Muscle of leg (tissue), 3 donors: ENCODE measurements at regions not wholly inside any gene's neighbourhood (a gene's known extent, or its start where the extent isn't known, plus 50 kb on each side); places are given as distances from the start of the nearest gene placed in this dataset.
"Not testable (repeated sequence)": the region's sequence is repeated elsewhere in the genome, so short reads cannot be mapped to it uniquely, and the experiment has no call there.

ENCODE experiments used
- DNase-seq: peaks from one replicate; pipeline ENCODE4 v3.0.0; 2013
- H3K27ac ChIP-seq: one replicate; pipeline ENCODE4 v1.5.1; 2013; ENCODE audit warnings: mild to moderate bottlenecking, low read length, control low read depth
- H3K27me3 ChIP-seq: one replicate; pipeline ENCODE4 v1.6.1; 2013; ENCODE audit warnings: low read length; ENCODE audit not compliant: control insufficient read depth, insufficient read depth
- H3K36me3 ChIP-seq: one replicate; pipeline ENCODE4 v1.6.1; 2013; ENCODE audit warnings: low read length; ENCODE audit not compliant: control insufficient read depth, insufficient read depth
- H3K4me1 ChIP-seq: one replicate; pipeline ENCODE4 v1.6.1; 2013; ENCODE audit warnings: low read length; ENCODE audit not compliant: control insufficient read depth, insufficient read depth
- H3K4me3 ChIP-seq: one replicate; pipeline ENCODE4 v1.5.1; 2013; ENCODE audit warnings: low read length, control low read depth
- H3K9me3 ChIP-seq: replicated peaks from 2 replicates; pipeline ENCODE4 v1.6.1; 2013; ENCODE audit warnings: low read depth, low read length; ENCODE audit not compliant: control insufficient read depth
- WGBS: methylation state at CpG from one replicate; pipeline ENCODE4 v1.1.5; 2013; ENCODE audit warnings: missing lambda C conversion rate; ENCODE audit not compliant: insufficient coverage; 5-methylcytosine and 5-hydroxymethylcytosine counted together

DNA sequence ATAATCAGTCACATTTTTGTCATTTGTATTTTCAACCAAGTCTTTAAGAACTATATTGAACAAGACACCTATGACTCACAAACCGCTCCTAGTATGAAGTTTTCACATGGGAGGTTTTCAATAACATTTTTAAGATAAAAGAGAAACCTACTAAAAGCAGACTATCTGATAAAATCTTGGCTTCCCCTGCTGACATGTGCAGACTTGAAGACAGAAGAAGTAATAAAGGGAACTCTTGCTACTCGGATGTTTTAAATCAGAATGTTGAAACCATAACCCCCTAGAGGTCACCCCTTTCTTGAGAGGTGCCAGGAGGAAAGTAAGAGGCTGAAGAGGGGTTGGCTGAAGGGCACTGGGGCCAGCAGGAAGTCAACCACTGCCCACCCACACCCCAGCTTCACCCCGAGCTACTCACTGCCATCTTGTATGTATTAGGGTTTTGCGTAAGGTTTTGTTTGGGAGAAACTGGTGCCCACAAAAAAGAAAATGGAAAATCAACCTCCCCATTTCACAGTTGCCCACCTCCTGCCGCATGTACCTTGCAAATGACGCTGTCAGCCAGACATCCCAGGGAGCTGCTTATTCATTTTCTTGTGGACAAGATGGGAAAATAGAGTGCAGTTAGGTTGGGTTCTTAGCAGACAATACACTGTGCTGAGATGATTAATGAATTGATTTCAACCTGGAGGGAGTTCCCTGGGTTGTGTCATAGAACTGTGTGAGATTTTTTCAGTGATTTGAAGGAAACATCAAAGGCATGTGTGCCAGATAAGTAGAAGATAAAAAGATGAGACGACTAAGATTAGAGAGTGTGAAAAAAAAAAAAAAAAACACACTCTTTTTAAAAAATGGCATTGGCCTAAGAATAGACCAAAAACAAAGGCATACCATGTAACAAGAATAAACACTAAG lies 83.2 kb upstream of the TAB2 start:
- H3K4me3 ChIP-seq, result no peak overlapping the region
- no peak overlapping the region for H3K27ac ChIP-seq
- no peaks in the 10 kb centered on the region for H3K9me3 ChIP-seq
- H3K4me1 ChIP-seq, result peaks cover 2% of the 10 kb centered on the region
- DNase-seq, result no peak
- H3K36me3 ChIP-seq, result no peaks in the 10 kb centered on the region
- H3K27me3 ChIP-seq, result peaks cover 5% of the 10 kb centered on the region
- WGBS, result no CpG with 5 or more reads among the region's 7 CpGs

DNA sequence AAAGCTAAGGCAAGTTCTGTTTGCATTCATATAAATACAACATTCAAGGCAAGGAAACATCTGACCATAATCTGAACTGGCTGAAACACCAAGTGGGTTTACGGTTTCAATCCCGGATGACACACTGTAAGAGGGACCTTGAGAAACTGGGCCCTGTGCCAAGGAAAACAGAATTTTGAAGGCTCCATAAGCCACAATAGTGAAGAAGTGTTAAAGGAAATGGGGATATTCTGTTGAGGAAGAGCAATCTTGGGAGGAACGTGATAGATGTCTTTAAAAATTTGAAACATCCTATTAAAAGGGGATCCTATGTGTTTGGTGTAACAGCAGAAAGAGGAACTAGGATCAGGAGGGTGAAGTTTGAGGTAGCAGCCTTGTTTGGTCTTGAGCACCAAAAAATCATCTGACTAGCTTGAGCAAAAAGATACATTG lies 82.4 kb upstream of the TAB2 start:
- Histone ChIP-seq H3K9me3 (no peaks in the 10 kb centered on the region), H3K4me1 (peaks cover 2% of the 10 kb centered on the region), H3K27ac (no peak overlapping the region), H3K36me3 (no peaks in the 10 kb centered on the region), H3K4me3 (no peak overlapping the region), H3K27me3 (peaks cover 5% of the 10 kb centered on the region)
- WGBS, result 33% methylated on average over 2 of the region's 3 CpGs
- DNase-seq, result peak; percentile 72

DNA sequence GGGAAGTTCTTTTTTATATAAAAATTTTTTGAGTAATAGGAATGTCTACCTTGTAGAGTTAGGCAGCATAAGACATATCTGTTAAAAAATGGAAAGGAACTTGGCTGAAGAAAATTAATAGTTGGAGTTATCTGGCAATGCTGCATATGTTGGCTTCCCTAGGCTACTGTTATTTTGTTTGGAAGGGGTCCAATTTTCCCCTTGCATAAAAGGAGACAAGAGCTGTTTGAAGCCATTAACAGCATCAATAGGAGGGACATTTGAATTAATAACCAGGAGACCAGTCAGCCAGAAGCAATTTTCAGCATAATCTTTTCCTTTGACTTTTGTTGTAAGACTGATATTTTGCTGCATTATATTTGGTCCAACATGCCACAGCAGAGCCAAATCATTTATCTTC lies 80.9 kb upstream of the TAB2 start:
- Histone ChIP-seq H3K9me3 (no peaks in the 10 kb centered on the region), H3K27me3 (peaks cover 5% of the 10 kb centered on the region), H3K4me1 (peaks cover 2% of the 10 kb centered on the region), H3K36me3 (no peaks in the 10 kb centered on the region), H3K27ac (no peak overlapping the region), H3K4me3 (no peak overlapping the region)
- peak; percentile 75 for DNase-seq

DNA sequence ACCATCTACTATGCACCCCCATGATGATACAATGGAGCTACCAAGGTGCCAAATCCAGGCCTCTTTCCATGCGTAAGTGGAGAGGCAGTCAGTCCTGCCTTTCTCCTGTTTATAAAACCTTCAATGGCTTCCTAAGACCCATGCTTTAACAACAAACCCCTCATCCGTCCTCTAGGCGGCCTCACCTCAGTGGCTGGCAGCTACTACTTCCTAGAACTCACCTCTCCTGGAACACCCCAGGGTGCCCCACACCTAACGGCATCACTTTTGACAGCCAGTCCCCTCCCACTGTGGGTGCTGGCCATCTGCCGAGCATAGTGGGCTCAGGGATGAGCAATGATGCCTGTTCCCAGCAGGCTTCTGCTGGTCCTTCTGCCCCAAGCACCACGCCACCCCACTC lies 80.0 kb upstream of the TAB2 start:
- Histone ChIP-seq H3K4me1 (peaks cover 2% of the 10 kb centered on the region), H3K36me3 (no peaks in the 10 kb centered on the region), H3K27ac (no peak overlapping the region), H3K9me3 (no peaks in the 10 kb centered on the region), H3K4me3 (no peak overlapping the region), H3K27me3 (peaks cover 5% of the 10 kb centered on the region)
- WGBS, result 93% methylated on average over 6 of the region's 6 CpGs
- DNase-seq, result no peak

DNA sequence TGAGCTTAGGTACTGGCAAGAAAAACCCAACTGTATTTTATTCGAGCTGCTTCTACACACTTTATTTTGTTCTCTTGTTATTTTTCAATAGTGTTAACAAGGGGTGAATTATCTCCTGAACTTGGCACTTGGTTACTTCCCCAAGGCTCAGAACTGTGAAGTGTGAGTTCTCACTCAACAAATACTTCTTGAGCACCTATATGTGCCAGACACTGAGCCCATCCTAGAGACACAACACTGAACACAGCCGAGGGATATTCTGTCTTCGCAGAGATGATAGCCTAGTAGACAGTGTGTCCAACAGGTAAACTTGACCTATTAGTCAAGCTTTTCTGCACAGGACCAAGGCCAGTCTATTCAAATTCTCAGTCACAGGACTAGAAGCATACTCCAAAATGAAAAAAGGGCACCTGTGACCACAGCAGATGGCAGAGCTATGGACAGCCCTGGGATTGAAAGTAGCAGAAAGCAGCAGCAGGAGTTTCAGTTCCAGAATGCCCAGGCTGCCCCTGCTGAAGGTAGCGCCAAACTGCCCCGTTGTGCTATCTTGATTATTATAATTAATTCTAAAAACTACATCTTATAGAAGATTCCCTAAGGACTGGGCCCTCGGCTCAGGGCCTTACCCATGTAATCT lies 77.8 kb upstream of the TAB2 start:
- Histone ChIP-seq H3K27me3 (peaks cover 5% of the 10 kb centered on the region), H3K4me3 (no peak overlapping the region), H3K4me1 (peaks cover 2% of the 10 kb centered on the region), H3K27ac (no peak overlapping the region), H3K9me3 (no peaks in the 10 kb centered on the region), H3K36me3 (no peaks in the 10 kb centered on the region)
- 100% methylated on average over 1 of the region's 6 CpGs for WGBS
- DNase-seq, result no peak

DNA sequence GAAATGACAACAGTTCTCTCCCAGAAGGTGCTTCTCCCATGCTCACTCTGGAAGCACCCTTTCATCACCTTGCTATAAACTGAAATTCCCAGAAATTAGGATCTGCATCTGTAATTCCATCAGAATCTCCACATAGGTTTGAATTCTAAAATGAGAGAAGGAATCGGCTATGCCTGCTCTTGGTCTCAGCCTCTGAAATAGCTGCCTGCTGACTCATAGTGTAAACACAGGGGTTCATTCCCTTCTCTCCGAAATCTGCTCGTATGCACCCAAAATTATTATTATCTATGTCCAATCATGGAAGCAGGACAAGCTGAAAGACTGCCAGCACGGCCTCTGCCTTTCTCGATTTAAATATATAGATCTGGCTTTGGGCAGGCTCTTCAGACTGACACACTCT lies 74.6 kb upstream of the TAB2 start:
- Histone ChIP-seq H3K4me1 (no peaks in the 10 kb centered on the region), H3K4me3 (no peak overlapping the region), H3K27ac (no peak overlapping the region), H3K9me3 (no peaks in the 10 kb centered on the region), H3K27me3 (peaks cover 2% of the 10 kb centered on the region), H3K36me3 (no peaks in the 10 kb centered on the region)
- DNase-seq, result no peak
- WGBS, result no CpG with 5 or more reads among the region's 5 CpGs

DNA sequence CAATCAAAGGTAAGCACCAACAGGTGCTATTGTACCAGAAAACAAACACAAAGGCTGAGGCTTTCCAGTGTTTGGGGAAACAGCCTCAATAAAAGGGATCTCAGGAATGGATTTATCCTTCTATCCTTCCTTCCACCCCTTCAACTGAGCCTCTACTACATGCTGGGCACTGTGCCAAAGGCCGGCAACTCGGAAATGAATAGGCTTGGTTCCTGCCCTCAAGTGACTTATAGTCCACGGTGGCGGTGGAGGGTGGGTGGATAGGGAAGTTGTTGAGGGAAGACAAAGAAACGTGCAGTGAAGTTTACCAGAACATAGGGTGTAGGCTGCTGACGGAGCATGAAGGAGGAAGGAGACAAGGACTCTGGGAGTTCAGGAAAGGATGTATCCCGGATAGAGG lies 73.4 kb upstream of the TAB2 start:
- H3K36me3 ChIP-seq, result no peaks in the 10 kb centered on the region
- 84% methylated on average over 5 of the region's 7 CpGs for WGBS
- no peak overlapping the region for H3K4me3 ChIP-seq
- no peak overlapping the region for H3K27ac ChIP-seq
- no peaks in the 10 kb centered on the region for H3K4me1 ChIP-seq
- no peaks in the 10 kb centered on the region for H3K27me3 ChIP-seq
- no peaks in the 10 kb centered on the region for H3K9me3 ChIP-seq
- DNase-seq, result no peak

DNA sequence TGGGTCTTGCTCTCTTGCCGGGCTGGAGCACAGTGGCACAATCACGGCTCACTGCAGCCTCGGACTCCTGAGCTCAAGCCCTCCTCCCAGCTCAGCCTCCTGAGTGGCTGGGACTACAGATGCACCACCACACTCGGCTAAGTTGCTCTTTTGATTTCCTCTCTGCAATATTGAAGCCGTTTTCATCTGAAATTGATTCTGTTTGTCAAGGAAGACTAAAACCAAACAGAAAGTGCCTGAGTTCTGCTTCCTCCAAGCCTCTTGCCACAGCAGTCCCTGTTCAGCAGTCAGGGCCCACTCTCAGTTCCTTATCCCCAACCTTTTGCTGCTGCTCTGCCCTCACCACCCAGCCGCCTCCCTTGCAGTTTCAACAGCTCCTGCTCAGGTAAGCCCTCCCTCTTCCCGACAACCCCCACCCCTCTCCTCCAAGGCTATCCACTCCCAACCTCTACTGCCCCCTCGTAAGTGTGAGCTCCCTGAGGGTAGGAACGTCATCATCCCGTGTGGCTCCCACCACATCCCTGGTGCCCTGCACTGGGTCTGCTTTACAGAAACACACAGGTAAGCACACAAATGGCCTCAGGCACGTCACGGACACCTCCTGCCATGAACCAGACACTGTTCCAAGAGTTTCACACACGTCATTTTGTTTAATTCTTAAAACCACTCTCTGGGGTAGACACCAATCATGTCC lies 70.7 kb upstream of the TAB2 start:
- Histone ChIP-seq H3K4me3 (no peak overlapping the region), H3K36me3 (no peaks in the 10 kb centered on the region), H3K9me3 (no peaks in the 10 kb centered on the region), H3K27ac (peak overlapping the region; percentile 35), H3K27me3 (no peaks in the 10 kb centered on the region), H3K4me1 (no peaks in the 10 kb centered on the region)
- 76% methylated on average over 12 of the region's 13 CpGs for WGBS
- peak; percentile 30 for DNase-seq

DNA sequence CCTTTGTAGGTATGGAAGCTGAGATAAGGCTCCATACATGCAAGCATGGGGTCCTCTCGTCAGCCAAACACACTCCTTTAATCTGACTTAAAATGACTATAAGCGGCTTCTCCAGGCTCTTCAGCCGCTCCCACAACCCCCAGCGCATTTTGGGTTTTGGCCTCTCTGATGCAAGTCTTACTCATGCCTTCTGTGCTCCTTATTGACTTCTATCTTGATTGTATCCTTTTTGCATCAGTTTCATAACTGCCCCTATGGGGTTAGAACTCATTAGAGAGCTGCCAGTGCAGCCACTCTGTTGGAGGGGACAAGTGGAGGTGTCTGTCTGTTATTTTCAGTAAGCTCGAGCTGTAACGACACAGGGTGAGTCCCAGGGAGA lies 70.1 kb upstream of the TAB2 start:
- Histone ChIP-seq H3K27ac (no peak overlapping the region), H3K4me1 (no peaks in the 10 kb centered on the region), H3K27me3 (no peaks in the 10 kb centered on the region), H3K4me3 (no peak overlapping the region), H3K9me3 (no peaks in the 10 kb centered on the region), H3K36me3 (no peaks in the 10 kb centered on the region)
- 87% methylated on average over 6 of the region's 6 CpGs for WGBS
- no peak for DNase-seq

DNA sequence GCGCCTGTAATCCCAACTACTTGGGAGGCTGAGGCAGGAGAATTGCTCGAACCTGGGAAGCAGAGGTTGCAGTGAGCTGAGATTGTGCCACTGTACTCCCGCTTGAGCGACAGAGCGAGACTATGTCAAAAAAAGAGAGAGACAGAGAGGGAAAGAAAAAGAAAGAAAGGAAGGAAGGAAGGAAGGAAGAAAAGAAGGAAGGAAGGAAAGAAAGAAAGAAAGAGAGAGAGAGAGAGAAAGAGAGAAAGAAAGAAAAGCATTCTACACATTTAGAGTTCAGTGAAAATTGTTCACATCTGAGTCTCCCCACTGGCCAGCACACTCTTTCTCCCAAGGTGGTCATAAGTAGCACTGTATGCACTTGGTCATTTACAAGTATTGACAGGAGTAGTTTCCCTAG lies 69.2 kb upstream of the TAB2 start:
- not testable (repeated sequence) for DNase-seq, H3K9me3 ChIP-seq, H3K27me3 ChIP-seq, H3K4me1 ChIP-seq, H3K36me3 ChIP-seq, H3K4me3 ChIP-seq, H3K27ac ChIP-seq
- 97% methylated on average over 3 of the region's 5 CpGs for WGBS
